ENCODE measurements at regions not wholly inside any gene's neighbourhood (a gene's known extent, or its start where the extent isn't known, plus 50 kb on each side); places are given as distances from the start of the nearest gene placed in this dataset.

DNA sequence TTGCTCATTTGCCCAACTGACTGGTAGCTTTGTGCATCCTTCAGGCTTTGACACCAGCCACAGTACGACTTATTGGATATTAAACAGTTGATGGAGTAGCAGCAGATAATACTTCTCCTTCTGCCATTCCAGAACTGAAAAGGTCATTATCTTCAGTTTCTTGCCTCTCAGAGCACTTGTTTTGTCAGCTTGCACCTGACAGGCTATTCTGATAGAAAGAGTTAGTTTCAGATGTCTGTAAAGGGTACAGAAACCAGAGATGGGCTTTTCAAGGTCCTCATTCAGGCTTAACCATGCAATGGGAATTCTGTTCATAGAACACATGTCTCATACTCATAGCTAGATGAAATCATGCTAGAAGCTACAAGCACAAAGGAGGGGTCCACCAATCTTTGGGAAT is 367.2 kb downstream of the OTOL1 start:
- BruUV-seq (replicated peaks): no TSS peak
- Histone ChIP-seq H3K4me2 (ENCODE audit: low read length) (no peak overlapping the region), H3K79me2 (ENCODE audit: low read length) (no peaks in the 10 kb centered on the region), H3K4me1 (ENCODE audit: insufficient read depth, low read length) (peaks cover 9% of the 10 kb centered on the region), H4K20me1 (ENCODE audit: low read length) (no peaks in the 10 kb centered on the region), H3F3A (ENCODE audit: low read length, unreplicated experiment) (no peaks in the 10 kb centered on the region), H3K36me3 (ENCODE audit: low read depth, low read length) (no peaks in the 10 kb centered on the region), H3K9me3 (ENCODE audit: low read length) (no peaks in the 10 kb centered on the region), H3K9ac (ENCODE audit: low read length) (no peak overlapping the region), H3K27ac (ENCODE audit: low read length) (no peak overlapping the region), H2AFZ (ENCODE audit: low read length) (no peak overlapping the region), H3K9me2 (replicated peaks; ENCODE audit: low read length) (no peaks in the 10 kb centered on the region), H3K4me3 (ENCODE audit: low read length) (no peak overlapping the region), H3K27me3 (ENCODE audit: low read length) (no peaks in the 10 kb centered on the region)
- ChIA-PET POLR2A (ENCODE audit: unreplicated experiment) (no interaction called here), CTCF (no interaction called here)
- intact Hi-C loops (cut with micrococcal nuclease): no loop called here
- TF ChIP-seq, protein P1, sequence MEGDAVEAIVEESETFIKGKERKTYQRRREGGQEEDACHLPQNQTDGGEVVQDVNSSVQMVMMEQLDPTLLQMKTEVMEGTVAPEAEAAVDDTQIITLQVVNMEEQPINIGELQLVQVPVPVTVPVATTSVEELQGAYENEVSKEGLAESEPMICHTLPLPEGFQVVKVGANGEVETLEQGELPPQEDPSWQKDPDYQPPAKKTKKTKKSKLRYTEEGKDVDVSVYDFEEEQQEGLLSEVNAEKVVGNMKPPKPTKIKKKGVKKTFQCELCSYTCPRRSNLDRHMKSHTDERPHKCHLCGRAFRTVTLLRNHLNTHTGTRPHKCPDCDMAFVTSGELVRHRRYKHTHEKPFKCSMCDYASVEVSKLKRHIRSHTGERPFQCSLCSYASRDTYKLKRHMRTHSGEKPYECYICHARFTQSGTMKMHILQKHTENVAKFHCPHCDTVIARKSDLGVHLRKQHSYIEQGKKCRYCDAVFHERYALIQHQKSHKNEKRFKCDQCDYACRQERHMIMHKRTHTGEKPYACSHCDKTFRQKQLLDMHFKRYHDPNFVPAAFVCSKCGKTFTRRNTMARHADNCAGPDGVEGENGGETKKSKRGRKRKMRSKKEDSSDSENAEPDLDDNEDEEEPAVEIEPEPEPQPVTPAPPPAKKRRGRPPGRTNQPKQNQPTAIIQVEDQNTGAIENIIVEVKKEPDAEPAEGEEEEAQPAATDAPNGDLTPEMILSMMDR (conservative IDR thresholded peaks at IDR 0.05; ENCODE audit: low read depth, low read length): no peak
- TF ChIP-seq EZH2phosphoT487 (IDR thresholded peaks at IDR 0.05; ENCODE audit: borderline replicate concordance, low read length): no peak
- TF ChIP-seq EZH2 (IDR thresholded peaks at IDR 0.05; ENCODE audit: low read length, unreplicated experiment): no peak
- ATAC-seq (no peak), DNase-seq (no peak)

DNA sequence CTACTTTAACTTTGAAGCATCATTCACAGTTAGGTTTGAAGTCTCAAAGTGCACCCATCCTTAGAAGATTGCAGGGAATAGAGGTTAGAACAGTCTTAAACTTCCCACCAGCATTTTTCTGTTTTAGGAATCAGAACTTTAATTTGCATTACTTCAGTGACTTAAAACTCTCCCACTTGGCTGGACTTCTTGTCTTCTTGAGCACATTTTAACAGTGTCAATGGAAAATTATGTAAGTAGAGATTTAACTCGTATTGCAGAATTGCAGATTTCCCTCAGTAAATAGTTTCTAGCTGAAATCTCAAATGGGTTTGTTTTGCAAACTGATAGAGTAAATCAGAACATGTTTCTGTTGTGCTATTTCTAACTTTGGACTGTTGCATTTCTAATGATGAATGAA is 369.6 kb downstream of the OTOL1 start:
- ChIA-PET CTCF (no interaction called here), POLR2A (ENCODE audit: unreplicated experiment) (no interaction called here)
- DNase-seq: no peak
- Histone ChIP-seq H3F3A (ENCODE audit: low read length, unreplicated experiment) (no peaks in the 10 kb centered on the region), H3K79me2 (ENCODE audit: low read length) (no peaks in the 10 kb centered on the region), H3K4me3 (ENCODE audit: low read length) (no peak overlapping the region), H3K27me3 (ENCODE audit: low read length) (no peaks in the 10 kb centered on the region), H3K27ac (ENCODE audit: low read length) (no peak overlapping the region), H3K4me2 (ENCODE audit: low read length) (no peak overlapping the region), H3K9me3 (ENCODE audit: low read length) (no peaks in the 10 kb centered on the region), H2AFZ (ENCODE audit: low read length) (no peak overlapping the region; the same call in 1 of the 2 replicates), H3K4me1 (ENCODE audit: insufficient read depth, low read length) (no peaks in the 10 kb centered on the region), H3K36me3 (ENCODE audit: low read depth, low read length) (no peaks in the 10 kb centered on the region), H4K20me1 (ENCODE audit: low read length) (no peaks in the 10 kb centered on the region), H3K9ac (ENCODE audit: low read length) (no peak overlapping the region), H3K9me2 (replicated peaks; ENCODE audit: low read length) (no peaks in the 10 kb centered on the region)
- no peak for ATAC-seq
- intact Hi-C loops (cut with micrococcal nuclease): no loop called here
- TF ChIP-seq EZH2phosphoT487 (IDR thresholded peaks at IDR 0.05; ENCODE audit: borderline replicate concordance, low read length) (no peak), EZH2 (IDR thresholded peaks at IDR 0.05; ENCODE audit: low read length, unreplicated experiment) (no peak)
- TF ChIP-seq, protein P1 (conservative IDR thresholded peaks at IDR 0.05; ENCODE audit: low read depth, low read length): no peak
- no TSS peak for BruUV-seq (replicated peaks)

DNA sequence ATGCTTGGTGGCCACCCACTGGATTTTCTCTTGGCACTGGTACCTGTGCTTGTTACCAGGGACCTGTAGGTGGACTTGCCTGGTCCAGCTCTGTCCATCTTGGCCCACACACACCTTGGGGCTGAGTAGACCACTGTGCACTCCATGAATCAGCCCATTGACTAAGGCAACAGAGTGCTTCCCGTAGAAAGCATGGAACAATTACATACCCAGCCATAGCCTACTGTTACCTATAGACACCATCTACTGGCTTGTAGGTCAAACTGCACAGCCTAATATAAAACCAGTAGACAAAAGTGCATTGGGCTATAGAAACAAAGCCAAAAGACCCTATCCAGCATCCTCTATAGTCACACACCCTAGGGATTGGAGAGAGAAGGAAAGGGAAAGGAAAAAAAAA is 378.9 kb downstream of the OTOL1 start:
- no peaks in the 10 kb centered on the region for H3K36me3 ChIP-seq (ENCODE audit: low read depth, low read length)
- POLR2A ChIA-PET (ENCODE audit: unreplicated experiment): no interaction called here
- H3K79me2 ChIP-seq (ENCODE audit: low read length): no peaks in the 10 kb centered on the region
- H3K9ac ChIP-seq (ENCODE audit: low read length): no peak overlapping the region
- H3K27me3 ChIP-seq (ENCODE audit: low read length): no peaks in the 10 kb centered on the region
- no peak overlapping the region for H3K4me2 ChIP-seq (ENCODE audit: low read length)
- BruUV-seq (replicated peaks): no TSS peak
- TF ChIP-seq EZH2phosphoT487 (IDR thresholded peaks at IDR 0.05; ENCODE audit: borderline replicate concordance, low read length) (no peak), EZH2 (IDR thresholded peaks at IDR 0.05; ENCODE audit: low read length, unreplicated experiment) (no peak)
- TF ChIP-seq, protein P1 (conservative IDR thresholded peaks at IDR 0.05; ENCODE audit: low read depth, low read length): no peak; the same call in 1 of the 2 replicates
- H3K9me2 ChIP-seq (replicated peaks; ENCODE audit: low read length): no peaks in the 10 kb centered on the region
- no peak for DNase-seq
- CTCF ChIA-PET: no interaction called here
- no peaks in the 10 kb centered on the region for H3K9me3 ChIP-seq (ENCODE audit: low read length)
- H2AFZ ChIP-seq (ENCODE audit: low read length): no peak overlapping the region
- intact Hi-C loops (cut with micrococcal nuclease): no loop called here
- no peaks in the 10 kb centered on the region for H4K20me1 ChIP-seq (ENCODE audit: low read length)
- H3F3A ChIP-seq (ENCODE audit: low read length, unreplicated experiment): no peaks in the 10 kb centered on the region
- no peak overlapping the region for H3K4me3 ChIP-seq (ENCODE audit: low read length)
- H3K27ac ChIP-seq (ENCODE audit: low read length): no peak overlapping the region
- H3K4me1 ChIP-seq (ENCODE audit: insufficient read depth, low read length): no peaks in the 10 kb centered on the region
- no peak for ATAC-seq
